Stomach smooth muscle (tissue), 2 donors: ENCODE measurements at regions not wholly inside any gene's neighbourhood (a gene's known extent, or its start where the extent isn't known, plus 50 kb on each side); places are given as distances from the start of the nearest gene placed in this dataset.

Experiments used
- H3K27ac ChIP-seq: one replicate; pipeline ENCODE4 v1.7.0; 2013; ENCODE audit warnings: mild to moderate bottlenecking, low read length, inconsistent platforms
- H3K27me3 ChIP-seq, 2 donors: one replicate each; pipeline ENCODE4 v1.7.0; 2013; ENCODE audit warnings: low read length in 2 of 2; ENCODE audit not compliant: insufficient read depth in 2 of 2, control insufficient read depth in 1 of 2
- H3K36me3 ChIP-seq, 2 donors: one replicate each; pipeline ENCODE4 v1.7.0; 2013; ENCODE audit warnings: low read length in 2 of 2; ENCODE audit not compliant: control insufficient read depth in 2 of 2, insufficient read depth in 2 of 2
- H3K4me1 ChIP-seq: one replicate; pipeline ENCODE4 v1.7.0; 2013; ENCODE audit warnings: low read length; ENCODE audit not compliant: control insufficient read depth, insufficient read depth
- H3K4me3 ChIP-seq, 2 donors: one replicate each; pipeline ENCODE4 v1.7.0; 2013; ENCODE audit warnings: low read length in 2 of 2
- H3K9ac ChIP-seq, 2 donors: one replicate each; pipeline ENCODE4 v1.7.0; 2013; ENCODE audit warnings: low read length in 2 of 2, mild to moderate bottlenecking in 1 of 2
- H3K9me3 ChIP-seq, 2 donors: one replicate each; pipeline ENCODE4 v1.7.0; 2013; ENCODE audit warnings: low read length in 2 of 2; ENCODE audit not compliant: control insufficient read depth in 2 of 2
- donor health status: healthy.
- donor health status: Pancreatic carcinoma.

- Histone ChIP-seq H3K27ac (no peak overlapping the region), H3K9me3 (no peaks in the 10 kb centered on the region), H3K4me3 (no peak overlapping the region), H3K27me3 (no peaks in the 10 kb centered on the region), H3K9ac (no peak overlapping the region), H3K36me3 (no peaks in the 10 kb centered on the region), H3K4me1 (no peaks in the 10 kb centered on the region)
These were observed 442.6 kb upstream of the CPEB2 start for GRCh38 chr4:14559646-14560045.

GRCh38 chr4:14560577-14560976 is 441.7 kb upstream of the CPEB2 start:
- Histone ChIP-seq H3K9ac (no peak overlapping the region), H3K36me3 (no peaks in the 10 kb centered on the region), H3K9me3 (no peaks in the 10 kb centered on the region), H3K4me3 (no peak overlapping the region), H3K27me3 (no peaks in the 10 kb centered on the region), H3K4me1 (no peaks in the 10 kb centered on the region), H3K27ac (no peak overlapping the region)

- Histone ChIP-seq H3K9me3 (no peaks in the 10 kb centered on the region), H3K4me3 (no peak overlapping the region), H3K27ac (no peak overlapping the region), H3K4me1 (no peaks in the 10 kb centered on the region), H3K27me3 (no peaks in the 10 kb centered on the region), H3K9ac (no peak overlapping the region), H3K36me3 (no peaks in the 10 kb centered on the region)
These were observed 439.4 kb upstream of the CPEB2 start for GRCh38 chr4:14562901-14563300.

- Histone ChIP-seq H3K4me1 (no peaks in the 10 kb centered on the region), H3K9me3 (no peaks in the 10 kb centered on the region), H3K4me3 (no peak overlapping the region), H3K36me3 (no peaks in the 10 kb centered on the region), H3K9ac (no peak overlapping the region), H3K27ac (no peak overlapping the region), H3K27me3 (no peaks in the 10 kb centered on the region)
These were observed 438.0 kb upstream of the CPEB2 start for GRCh38 chr4:14564281-14564680.

- no peaks in the 10 kb centered on the region for H3K27me3 ChIP-seq
- no peaks in the 10 kb centered on the region for H3K36me3 ChIP-seq
- H3K4me3 ChIP-seq: no peak overlapping the region
- no peaks in the 10 kb centered on the region for H3K4me1 ChIP-seq
- H3K9me3 ChIP-seq: no peaks in the 10 kb centered on the region
- no peak overlapping the region for H3K27ac ChIP-seq
- H3K9ac ChIP-seq: no peak overlapping the region
These were observed 435.8 kb upstream of the CPEB2 start for GRCh38 chr4:14566518-14566917.

GRCh38 chr4:14568351-14568750 is 433.9 kb upstream of the CPEB2 start:
- no peaks in the 10 kb centered on the region for H3K4me1 ChIP-seq
- no peak overlapping the region for H3K4me3 ChIP-seq
- no peak overlapping the region for H3K27ac ChIP-seq
- H3K9ac ChIP-seq: no peak overlapping the region
- H3K27me3 ChIP-seq: no peaks in the 10 kb centered on the region
- no peaks in the 10 kb centered on the region for H3K36me3 ChIP-seq
- H3K9me3 ChIP-seq: no peaks in the 10 kb centered on the region

GRCh38 chr4:14575289-14575688 is 427.0 kb upstream of the CPEB2 start:
- Histone ChIP-seq H3K36me3 (no peaks in the 10 kb centered on the region), H3K9me3 (no peaks in the 10 kb centered on the region), H3K4me1 (no peaks in the 10 kb centered on the region), H3K27ac (no peak overlapping the region), H3K4me3 (no peak overlapping the region), H3K27me3 (no peaks in the 10 kb centered on the region), H3K9ac (no peak overlapping the region)

GRCh38 chr4:14575919-14576318 is 426.4 kb upstream of the CPEB2 start:
- Histone ChIP-seq H3K9ac (no peak overlapping the region), H3K9me3 (no peaks in the 10 kb centered on the region), H3K4me1 (no peaks in the 10 kb centered on the region), H3K27ac (no peak overlapping the region), H3K27me3 (no peaks in the 10 kb centered on the region), H3K4me3 (no peak overlapping the region), H3K36me3 (no peaks in the 10 kb centered on the region)

- Histone ChIP-seq H3K4me3 (no peak overlapping the region), H3K36me3 (no peaks in the 10 kb centered on the region), H3K9ac (no peak overlapping the region), H3K27me3 (no peaks in the 10 kb centered on the region), H3K4me1 (no peaks in the 10 kb centered on the region), H3K27ac (no peak overlapping the region), H3K9me3 (no peaks in the 10 kb centered on the region)
These were observed 422.2 kb upstream of the CPEB2 start for GRCh38 chr4:14580061-14580460.

GRCh38 chr4:14581741-14582140 is 420.5 kb upstream of the CPEB2 start:
- no peak overlapping the region for H3K4me3 ChIP-seq
- no peak overlapping the region for H3K27ac ChIP-seq
- H3K4me1 ChIP-seq: no peaks in the 10 kb centered on the region
- H3K36me3 ChIP-seq: no peaks in the 10 kb centered on the region
- H3K9ac ChIP-seq: no peak overlapping the region
- no peaks in the 10 kb centered on the region for H3K9me3 ChIP-seq
- no peaks in the 10 kb centered on the region for H3K27me3 ChIP-seq

GRCh38 chr4:14582677-14583076 is 419.6 kb upstream of the CPEB2 start:
- Histone ChIP-seq H3K36me3 (no peaks in the 10 kb centered on the region), H3K4me3 (no peak overlapping the region), H3K27me3 (no peaks in the 10 kb centered on the region), H3K9me3 (no peaks in the 10 kb centered on the region), H3K27ac (no peak overlapping the region), H3K4me1 (no peaks in the 10 kb centered on the region), H3K9ac (no peak overlapping the region)

GRCh38 chr4:14583331-14583730 is 418.9 kb upstream of the CPEB2 start:
- H3K4me1 ChIP-seq: no peaks in the 10 kb centered on the region
- no peak overlapping the region for H3K27ac ChIP-seq
- H3K9me3 ChIP-seq: no peaks in the 10 kb centered on the region
- no peak overlapping the region for H3K9ac ChIP-seq
- H3K36me3 ChIP-seq: no peaks in the 10 kb centered on the region
- no peaks in the 10 kb centered on the region for H3K27me3 ChIP-seq
- no peak overlapping the region for H3K4me3 ChIP-seq
